ENCODE measurements at regions not wholly inside any gene's neighbourhood (a gene's known extent, or its start where the extent isn't known, plus 50 kb on each side); places are given as distances from the start of the nearest gene placed in this dataset.
A peak's percentile ranks its signal among the peaks of the same experiment; 100 is the strongest.
"Not testable (repeated sequence)": the region's sequence is repeated elsewhere in the genome, so short reads cannot be mapped to it uniquely, and the experiment has no call there.

DNA sequence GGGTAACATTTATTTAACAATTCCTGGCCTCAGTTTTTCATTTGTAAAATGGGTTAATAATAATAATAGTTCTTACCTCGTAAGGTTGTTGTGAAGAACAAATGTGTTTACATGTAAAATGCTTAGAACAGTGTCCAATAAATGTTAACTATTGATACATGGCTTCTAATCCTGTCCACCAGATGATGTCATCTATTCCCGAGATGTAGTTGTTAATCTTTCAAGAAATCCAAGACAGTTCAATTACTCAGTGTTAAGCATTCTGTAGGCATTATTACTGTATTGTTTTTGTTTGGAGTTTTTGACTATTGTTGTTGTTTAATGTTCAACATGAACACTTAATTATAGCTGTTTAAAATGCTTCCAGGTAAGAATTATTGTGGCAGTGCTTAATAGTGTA lies 131.0 kb upstream of the FNDC3A start:
- DNase-seq (ENCODE audit: low spot score), result no peak

- no peak for DNase-seq (ENCODE audit: low spot score)
Observed at GRCh38 chr13:48849515-48849914, 126.2 kb upstream of the FNDC3A start.

GRCh38 chr13:48851707-48852106 lies 124.0 kb upstream of the FNDC3A start:
- no peak for DNase-seq (ENCODE audit: low spot score)

GRCh38 chr13:48852911-48853727 lies 122.6 kb upstream of the FNDC3A start:
- DNase-seq (ENCODE audit: low spot score), result no peak

GRCh38 chr13:48853728-48854102 lies 122.0 kb upstream of the FNDC3A start:
- DNase-seq (ENCODE audit: low spot score), result no peak

DNA sequence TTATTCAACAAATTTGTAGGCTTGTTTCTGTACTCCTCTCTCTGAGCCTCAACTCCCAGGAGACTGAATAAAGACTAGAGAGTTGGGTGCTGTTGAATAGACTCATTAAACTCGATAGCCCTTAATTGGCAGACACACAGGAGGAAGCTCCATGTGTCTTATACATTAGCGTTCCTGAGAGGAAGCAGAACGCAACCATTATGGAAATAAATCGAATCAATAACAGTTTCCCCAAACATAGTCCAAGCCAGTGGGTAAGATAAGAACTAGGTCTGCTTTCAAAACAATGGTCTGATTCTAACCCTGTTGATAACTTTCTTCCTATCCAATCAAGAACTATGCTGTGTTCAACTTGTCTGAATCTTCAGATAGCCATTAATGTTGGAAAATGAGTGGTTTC lies 118.1 kb upstream of the FNDC3A start:
- DNase-seq (ENCODE audit: low spot score), result peak; percentile 67

GRCh38 chr13:48858122-48858902 lies 117.4 kb upstream of the FNDC3A start:
- DNase-seq (ENCODE audit: low spot score), result no peak

GRCh38 chr13:48859272-48860105 lies 116.2 kb upstream of the FNDC3A start:
- DNase-seq (ENCODE audit: low spot score), result no peak

- no peak for DNase-seq (ENCODE audit: low spot score)
Observed at GRCh38 chr13:48860364-48860763, 115.3 kb upstream of the FNDC3A start.

DNA sequence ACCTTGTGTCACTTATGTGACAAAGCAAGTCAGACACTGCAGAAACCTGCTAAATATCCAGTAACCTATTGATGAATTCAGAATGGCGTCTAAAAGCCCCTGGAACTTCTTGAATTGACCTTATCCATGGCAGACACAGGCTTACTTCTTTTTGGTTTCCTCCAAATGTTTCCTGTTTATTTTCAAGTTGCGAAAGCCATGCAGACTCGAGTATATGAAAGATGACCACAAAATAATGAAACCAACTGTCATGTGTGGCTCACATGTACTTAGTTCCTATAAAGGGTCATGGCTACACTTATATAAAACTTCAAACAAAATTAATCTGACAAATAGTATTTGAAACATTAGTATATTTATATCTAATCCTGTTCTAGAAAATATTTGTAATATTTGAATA lies 113.1 kb upstream of the FNDC3A start:
- DNase-seq (ENCODE audit: low spot score), result no peak

- no peak for DNase-seq (ENCODE audit: low spot score)
Observed at GRCh38 chr13:48864100-48864499, 111.6 kb upstream of the FNDC3A start.

GRCh38 chr13:48866249-48866648 lies 109.5 kb upstream of the FNDC3A start:
- DNase-seq (ENCODE audit: low spot score), result no peak

DNA sequence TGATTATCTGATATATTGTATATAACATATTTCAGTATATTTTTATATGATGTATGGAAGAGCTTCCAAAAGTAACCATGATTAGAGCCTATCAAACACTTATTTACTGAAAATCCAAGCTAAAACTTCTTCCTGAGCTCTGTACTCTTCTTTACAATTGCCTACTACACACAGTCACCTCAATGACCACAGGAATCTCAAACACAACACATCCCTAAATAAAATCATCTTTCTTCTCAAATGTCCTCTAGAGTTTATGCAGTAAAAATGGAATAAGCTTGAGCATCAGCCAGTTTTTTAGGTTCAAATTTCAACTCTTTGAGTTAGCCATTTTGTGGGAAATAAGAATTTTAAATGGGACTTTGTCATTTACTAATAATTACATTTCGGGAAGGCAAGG lies 102.6 kb upstream of the FNDC3A start:
- no peak for DNase-seq (ENCODE audit: low spot score)

DNA sequence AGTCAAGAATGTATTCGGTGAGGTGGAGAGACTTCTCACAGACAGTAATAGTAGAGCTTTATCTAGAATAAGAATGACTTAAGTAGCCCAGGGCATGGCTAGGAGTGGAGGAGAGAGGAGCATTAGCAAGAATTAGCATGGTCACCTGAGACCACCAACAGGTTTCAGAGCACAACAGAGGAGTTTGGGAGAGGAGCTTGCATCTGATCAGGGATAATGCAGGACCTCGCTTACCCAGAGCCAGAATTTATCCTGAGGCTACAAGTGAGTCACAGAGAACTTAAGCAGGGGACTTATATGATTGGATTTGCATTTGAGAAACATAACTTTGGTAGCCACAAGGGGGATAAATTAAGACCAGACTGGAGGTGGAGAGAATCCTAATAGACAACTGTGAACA lies 102.1 kb upstream of the FNDC3A start:
- DNase-seq (ENCODE audit: low spot score), result no peak

DNA sequence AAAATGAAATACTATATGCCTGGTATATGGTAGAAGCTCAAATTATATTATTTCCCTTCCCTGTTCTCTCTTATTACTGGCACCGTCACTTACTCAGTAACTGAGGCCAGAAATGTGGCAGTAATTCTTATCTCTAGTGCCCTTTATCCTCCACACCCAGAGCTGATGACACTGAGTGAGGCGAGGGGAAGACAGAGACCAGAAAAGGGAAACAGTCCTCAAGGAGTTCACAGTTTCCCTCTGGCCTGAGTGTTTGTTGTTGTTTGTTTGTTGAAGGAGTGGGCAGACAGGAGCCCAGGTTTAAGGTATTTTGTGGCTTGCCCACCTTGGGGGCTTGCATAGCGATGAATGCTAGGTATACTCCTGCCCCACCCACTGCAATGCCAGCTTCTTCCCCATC lies 101.5 kb upstream of the FNDC3A start:
- DNase-seq (ENCODE audit: low spot score), result no peak

- DNase-seq (ENCODE audit: low spot score), result no peak
Observed at GRCh38 chr13:48875047-48875446, 100.7 kb upstream of the FNDC3A start.

DNA sequence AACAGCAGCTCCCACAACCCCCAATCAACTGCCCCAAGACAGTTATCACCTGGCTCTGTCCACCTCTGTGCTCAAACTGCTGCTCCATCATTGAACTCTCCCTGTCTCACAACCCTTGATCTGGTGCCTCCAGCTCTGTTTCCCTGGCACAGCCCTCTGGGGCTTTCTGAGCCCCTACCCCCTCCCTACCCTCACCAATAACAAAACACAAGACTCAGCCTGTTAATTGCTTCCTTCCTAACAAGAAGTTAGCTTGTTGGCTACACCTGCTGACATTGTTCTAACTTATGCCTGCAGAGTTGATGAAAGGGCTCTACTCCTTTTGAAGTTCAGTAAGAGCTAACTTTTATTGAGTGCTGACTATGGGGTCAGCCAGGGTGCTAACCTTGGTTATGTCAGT lies 99.4 kb upstream of the FNDC3A start:
- no peak for DNase-seq (ENCODE audit: low spot score)

GRCh38 chr13:48879432-48879831 lies 96.3 kb upstream of the FNDC3A start:
- no peak for DNase-seq (ENCODE audit: low spot score)

GRCh38 chr13:48879854-48880253 lies 95.9 kb upstream of the FNDC3A start:
- DNase-seq (ENCODE audit: low spot score), result no peak

GRCh38 chr13:48883786-48884185 lies 91.9 kb upstream of the FNDC3A start:
- not testable (repeated sequence) for DNase-seq (ENCODE audit: low spot score)

DNA sequence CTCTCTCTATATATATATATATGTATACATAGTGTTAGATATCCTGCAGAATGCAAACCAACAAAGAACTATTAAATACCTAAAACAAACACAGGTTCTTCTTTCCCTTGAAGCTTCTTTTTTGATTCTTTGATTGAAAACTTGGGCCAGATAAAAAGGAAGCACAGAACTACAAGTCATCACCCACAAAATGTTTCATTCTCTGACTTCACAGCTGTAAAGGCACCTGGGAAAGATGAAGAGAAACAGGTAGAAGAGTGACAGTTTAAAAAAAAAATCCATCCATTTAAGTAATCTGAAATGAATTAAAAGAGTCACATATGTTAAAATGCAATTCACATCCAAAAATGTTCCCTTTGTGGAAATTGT lies 90.7 kb upstream of the FNDC3A start:
- no peak for DNase-seq (ENCODE audit: low spot score)

GRCh38 chr13:48888613-48889012 lies 87.1 kb upstream of the FNDC3A start:
- DNase-seq (ENCODE audit: low spot score), result no peak

DNA sequence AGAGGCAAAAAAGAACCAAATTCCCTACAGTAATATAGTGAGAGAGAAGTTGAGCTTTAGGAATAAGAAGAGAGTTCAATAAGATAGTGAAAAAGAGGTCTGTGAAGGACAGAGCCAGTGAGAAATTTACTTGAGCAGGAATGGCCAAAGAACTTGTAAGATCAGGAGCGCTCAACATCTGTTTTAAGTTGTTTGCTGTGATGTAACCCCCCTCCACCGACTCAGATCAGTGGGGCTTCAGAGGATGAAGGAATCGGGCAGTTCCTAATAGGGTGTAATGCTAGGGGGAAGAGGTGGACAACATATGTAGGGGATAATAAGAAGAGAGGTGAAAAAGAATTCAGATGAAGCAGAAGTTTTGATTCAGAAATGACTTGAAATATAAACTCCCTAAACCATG lies 85.3 kb upstream of the FNDC3A start:
- DNase-seq (ENCODE audit: low spot score), result no peak

Data from COLO829 (cell line).